SK-N-MC (cell line): ENCODE measurements at regions not wholly inside any gene's neighbourhood (a gene's known extent, or its start where the extent isn't known, plus 50 kb on each side); places are given as distances from the start of the nearest gene placed in this dataset.

ENCODE experiments used
- DNase-seq: peaks from one replicate; pipeline ENCODE4 v3.0.0-alpha.2; 2011; ENCODE audit warnings: low read depth, low spot score
- H3K27ac ChIP-seq: fragments of 200-600 bp; sonication (generic); 2 replicates; pipeline ENCODE4 v1.5.1; 2016; ENCODE audit warnings: mixed run types
- H3K36me3 ChIP-seq: fragments of 200-600 bp; sonication (generic); 2 replicates; pipeline ENCODE4 v1.6.1; 2017; ENCODE audit warnings: antibody characterized with exemption, low read length, mixed read lengths; ENCODE audit not compliant: insufficient read depth
- H3K4me3 ChIP-seq: fragments of 200-600 bp; sonication (generic); 2 replicates; pipeline ENCODE4 v1.5.1; 2016
- H3K9ac ChIP-seq: fragments of 200-600 bp; sonication (generic); 2 replicates; pipeline ENCODE4 v1.8.0; 2017; ENCODE audit warnings: mixed run types, mixed read lengths; ENCODE audit not compliant: insufficient read length
- H3K9me3 ChIP-seq: fragments of 200-600 bp; sonication (generic); 2 replicates; pipeline ENCODE4 v1.6.1; 2017; ENCODE audit warnings: low read depth, mild to moderate bottlenecking, antibody characterized with exemption, low read length, moderate library complexity, mixed read lengths
- EZH2 ChIP-seq: fragments of 200-600 bp; sonication (generic); IDR thresholded peaks from one replicate; pipeline ENCODE4 v1.6.1; 2017; ENCODE audit warnings: antibody characterized with exemption
- FOXP2 ChIP-seq: optimal IDR thresholded peaks from 2 replicates; pipeline ENCODE3; 2011; ENCODE audit warnings: mild to moderate bottlenecking, moderate library complexity; ENCODE audit not compliant: insufficient read depth; ENCODE audit errors: extremely low read length, control extremely low read depth
- POLR2AphosphoS5 ChIP-seq: IDR thresholded peaks from 2 replicates; pipeline ENCODE4 v1.6.1; 2012; ENCODE audit warnings: mild to moderate bottlenecking, low read depth, low read length, borderline replicate concordance

GRCh38 chr17:52686140-52686539 lies 527.6 kb upstream of the CA10 start:
- no peak overlapping the region for H3K27ac ChIP-seq
- TF ChIP-seq POLR2AphosphoS5 = no peak
- TF ChIP-seq EZH2 = no peak
- TF ChIP-seq FOXP2 = no peak
- DNase-seq = no peak
- no peak overlapping the region for H3K4me3 ChIP-seq
- H3K36me3 ChIP-seq = no peaks in the 10 kb centered on the region
- H3K9ac ChIP-seq = no peak overlapping the region
- no peaks in the 10 kb centered on the region for H3K9me3 ChIP-seq

GRCh38 chr17:52681480-52681879 lies 523.0 kb upstream of the CA10 start:
- H3K9me3 ChIP-seq = no peaks in the 10 kb centered on the region
- DNase-seq = no peak
- H3K27ac ChIP-seq = no peak overlapping the region
- H3K4me3 ChIP-seq = no peak overlapping the region
- TF ChIP-seq EZH2 (no peak), FOXP2 (no peak), POLR2AphosphoS5 (no peak)
- no peak overlapping the region for H3K9ac ChIP-seq
- no peaks in the 10 kb centered on the region for H3K36me3 ChIP-seq

- Histone ChIP-seq H3K9me3 (no peaks in the 10 kb centered on the region), H3K4me3 (no peak overlapping the region), H3K27ac (no peak overlapping the region), H3K9ac (no peak overlapping the region), H3K36me3 (no peaks in the 10 kb centered on the region)
- no peak for DNase-seq
- TF ChIP-seq EZH2 = no peak
- no peak for TF ChIP-seq POLR2AphosphoS5
- TF ChIP-seq FOXP2 = no peak
Observed at GRCh38 chr17:52678211-52678610, 519.7 kb upstream of the CA10 start.

- Histone ChIP-seq H3K27ac (no peak overlapping the region), H3K36me3 (no peaks in the 10 kb centered on the region), H3K4me3 (no peak overlapping the region), H3K9me3 (no peaks in the 10 kb centered on the region), H3K9ac (no peak overlapping the region)
- no peak for DNase-seq
- no peak for TF ChIP-seq EZH2
- TF ChIP-seq POLR2AphosphoS5 = no peak
- no peak for TF ChIP-seq FOXP2
Observed at GRCh38 chr17:52674686-52675085, 516.2 kb upstream of the CA10 start.

- no peak for DNase-seq
- H3K4me3 ChIP-seq = no peak overlapping the region
- H3K27ac ChIP-seq = no peak overlapping the region
- H3K36me3 ChIP-seq = no peaks in the 10 kb centered on the region
- no peaks in the 10 kb centered on the region for H3K9me3 ChIP-seq
- H3K9ac ChIP-seq = no peak overlapping the region
- TF ChIP-seq FOXP2 = no peak
- no peak for TF ChIP-seq EZH2
- TF ChIP-seq POLR2AphosphoS5 = no peak
Observed at GRCh38 chr17:52673791-52674190, 515.3 kb upstream of the CA10 start.

- no peak for TF ChIP-seq POLR2AphosphoS5
- TF ChIP-seq EZH2 = no peak
- TF ChIP-seq FOXP2 = no peak
- Histone ChIP-seq H3K36me3 (no peaks in the 10 kb centered on the region), H3K9ac (no peak overlapping the region), H3K9me3 (no peaks in the 10 kb centered on the region), H3K27ac (no peak overlapping the region), H3K4me3 (no peak overlapping the region)
- no peak for DNase-seq
Observed at GRCh38 chr17:52666264-52666663, 507.8 kb upstream of the CA10 start.

GRCh38 chr17:52660692-52661091 lies 502.2 kb upstream of the CA10 start:
- no peak for TF ChIP-seq EZH2
- no peak for TF ChIP-seq FOXP2
- no peak for TF ChIP-seq POLR2AphosphoS5
- Histone ChIP-seq H3K9me3 (no peaks in the 10 kb centered on the region), H3K4me3 (no peak overlapping the region), H3K36me3 (no peaks in the 10 kb centered on the region), H3K9ac (no peak overlapping the region), H3K27ac (no peak overlapping the region)
- no peak for DNase-seq

- Histone ChIP-seq H3K36me3 (no peaks in the 10 kb centered on the region), H3K27ac (no peak overlapping the region), H3K9ac (no peak overlapping the region), H3K4me3 (no peak overlapping the region), H3K9me3 (no peaks in the 10 kb centered on the region)
- TF ChIP-seq EZH2 (no peak), FOXP2 (no peak), POLR2AphosphoS5 (no peak)
- no peak for DNase-seq
Observed at GRCh38 chr17:52653014-52653413, 494.5 kb upstream of the CA10 start.

- TF ChIP-seq EZH2 (no peak), FOXP2 (no peak), POLR2AphosphoS5 (no peak)
- Histone ChIP-seq H3K9ac (no peak overlapping the region), H3K4me3 (no peak overlapping the region), H3K36me3 (no peaks in the 10 kb centered on the region), H3K9me3 (no peaks in the 10 kb centered on the region), H3K27ac (no peak overlapping the region)
- no peak for DNase-seq
Observed at GRCh38 chr17:52648995-52649394, 490.5 kb upstream of the CA10 start.

- H3K9ac ChIP-seq = no peak overlapping the region
- H3K27ac ChIP-seq = no peak overlapping the region
- no peaks in the 10 kb centered on the region for H3K36me3 ChIP-seq
- no peak for DNase-seq
- no peak for TF ChIP-seq POLR2AphosphoS5
- TF ChIP-seq EZH2 = no peak
- no peak for TF ChIP-seq FOXP2
- H3K4me3 ChIP-seq = no peak overlapping the region
- H3K9me3 ChIP-seq = no peaks in the 10 kb centered on the region
Observed at GRCh38 chr17:52647411-52647810, 488.9 kb upstream of the CA10 start.
